Transverse colon (tissue), 3 donors: ENCODE measurements at regions not wholly inside any gene's neighbourhood (a gene's known extent, or its start where the extent isn't known, plus 50 kb on each side); places are given as distances from the start of the nearest gene placed in this dataset.

Experiments
- EP300 ChIP-seq: sonication (generic); formaldehyde crosslinking; IDR thresholded peaks from one replicate; pipeline ENCODE4 v1.6.1; 2017; ENCODE audit warnings: antibody characterized with exemption, low read depth
- POLR2A ChIP-seq: fragments of 450-650 bp; IDR thresholded peaks from one replicate; pipeline ENCODE4 v1.6.1; 2016; ENCODE audit warnings: antibody characterized with exemption, mild to moderate bottlenecking, moderate library complexity
- TF ChIP-seq, protein P1 (sequence below), 5 experiments: fragments of 200-600 bp in 3 of 5; fragments of 450-650 bp in 2 of 5; sonication (generic) in 3 of 5; IDR thresholded peaks; 1 replicate in 2 of 5; 2 replicates in 3 of 5; pipeline ENCODE4 v1.5.1; 2016 to 2017; ENCODE audit warnings: antibody characterized with exemption in 5 of 5, inconsistent platforms in 3 of 5, mild to moderate bottlenecking in 2 of 5, moderate library complexity in 1 of 5

- TF ChIP-seq, protein P1, sequence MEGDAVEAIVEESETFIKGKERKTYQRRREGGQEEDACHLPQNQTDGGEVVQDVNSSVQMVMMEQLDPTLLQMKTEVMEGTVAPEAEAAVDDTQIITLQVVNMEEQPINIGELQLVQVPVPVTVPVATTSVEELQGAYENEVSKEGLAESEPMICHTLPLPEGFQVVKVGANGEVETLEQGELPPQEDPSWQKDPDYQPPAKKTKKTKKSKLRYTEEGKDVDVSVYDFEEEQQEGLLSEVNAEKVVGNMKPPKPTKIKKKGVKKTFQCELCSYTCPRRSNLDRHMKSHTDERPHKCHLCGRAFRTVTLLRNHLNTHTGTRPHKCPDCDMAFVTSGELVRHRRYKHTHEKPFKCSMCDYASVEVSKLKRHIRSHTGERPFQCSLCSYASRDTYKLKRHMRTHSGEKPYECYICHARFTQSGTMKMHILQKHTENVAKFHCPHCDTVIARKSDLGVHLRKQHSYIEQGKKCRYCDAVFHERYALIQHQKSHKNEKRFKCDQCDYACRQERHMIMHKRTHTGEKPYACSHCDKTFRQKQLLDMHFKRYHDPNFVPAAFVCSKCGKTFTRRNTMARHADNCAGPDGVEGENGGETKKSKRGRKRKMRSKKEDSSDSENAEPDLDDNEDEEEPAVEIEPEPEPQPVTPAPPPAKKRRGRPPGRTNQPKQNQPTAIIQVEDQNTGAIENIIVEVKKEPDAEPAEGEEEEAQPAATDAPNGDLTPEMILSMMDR (IDR thresholded peaks at IDR 0.05) = no peak
- TF ChIP-seq POLR2A (no peak), EP300 (no peak)
Measured at GRCh38 chr9:16925426-16925825, 55.0 kb upstream of the BNC2 start.
